ENCODE measurements at regions not wholly inside any gene's neighbourhood (a gene's known extent, or its start where the extent isn't known, plus 50 kb on each side); places are given as distances from the start of the nearest gene placed in this dataset.

DNA sequence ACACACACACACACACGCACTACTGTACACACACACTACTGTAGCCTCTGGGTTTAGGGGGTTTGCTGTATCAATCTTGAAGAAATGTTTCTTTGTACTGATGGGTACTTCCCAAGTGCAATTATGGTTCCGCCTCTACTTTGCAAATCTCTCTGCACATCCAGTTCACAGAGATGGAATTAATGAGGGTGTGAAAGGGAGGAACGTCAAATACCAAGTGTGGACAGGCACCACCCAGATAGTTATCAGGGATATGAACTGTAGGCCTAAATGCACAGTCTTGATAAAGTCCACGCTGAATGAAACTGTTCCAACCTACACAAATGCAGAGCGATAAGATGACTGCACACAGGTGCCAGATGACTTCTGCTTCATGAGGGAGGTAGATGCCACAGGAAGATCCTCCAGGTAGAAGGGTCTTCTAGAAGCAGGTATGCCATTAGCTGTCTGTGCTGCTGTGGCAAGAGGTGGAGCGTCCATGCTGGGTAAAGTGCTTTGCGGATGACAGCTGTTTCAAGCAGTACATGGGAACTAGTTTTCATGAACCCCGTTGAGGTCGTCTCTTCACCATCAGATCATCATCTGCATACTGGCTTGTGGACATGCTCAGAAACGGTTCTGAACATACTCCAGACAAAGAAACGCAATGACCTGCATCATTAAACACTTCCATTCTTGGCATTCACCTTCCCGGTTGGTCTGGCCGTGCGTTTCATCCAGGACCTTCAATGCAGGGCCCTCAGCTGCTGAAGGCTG lies 314.3 kb upstream of the RTL1 start:
- no peak for DNase-seq (ENCODE audit: low read depth)

DNA sequence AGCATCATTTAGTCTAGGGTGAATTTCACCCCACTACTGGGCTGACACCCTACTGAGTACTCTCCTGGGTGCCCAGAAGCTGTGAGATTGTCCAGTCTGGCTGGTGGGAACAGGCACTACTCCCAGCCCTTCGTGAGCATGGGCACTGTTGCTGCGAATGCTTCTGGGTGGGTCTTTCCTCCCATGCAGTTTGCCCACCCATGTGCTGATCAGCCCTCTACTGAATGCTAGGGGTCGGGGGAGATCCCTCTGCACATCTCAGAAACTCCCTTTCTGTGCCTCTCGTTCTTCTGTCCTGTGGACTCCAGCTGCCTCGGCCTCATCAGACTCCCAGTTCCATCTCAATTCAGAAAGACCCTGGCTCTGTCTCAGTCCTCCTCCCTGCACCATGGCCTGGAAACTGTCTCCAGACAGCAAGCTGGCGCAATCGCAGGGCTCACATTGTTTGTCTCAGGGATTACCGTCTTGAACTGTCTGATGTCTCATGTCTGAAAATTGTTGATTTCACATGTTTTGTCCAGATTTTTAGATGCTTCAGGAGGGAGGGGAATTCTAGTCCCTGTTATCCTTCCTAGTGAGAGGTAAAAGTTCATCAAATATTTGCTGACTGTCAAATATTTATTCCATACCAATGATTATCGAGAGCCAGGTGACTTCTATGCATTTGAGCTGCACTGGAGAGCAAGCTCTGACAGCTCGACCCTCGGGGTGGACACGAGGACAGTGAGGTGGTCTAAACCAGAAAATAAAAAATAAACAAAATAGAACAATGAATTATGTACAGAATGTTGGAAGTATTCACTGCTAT lies 316.6 kb upstream of the RTL1 start:
- no peak for DNase-seq (ENCODE audit: low read depth)

DNA sequence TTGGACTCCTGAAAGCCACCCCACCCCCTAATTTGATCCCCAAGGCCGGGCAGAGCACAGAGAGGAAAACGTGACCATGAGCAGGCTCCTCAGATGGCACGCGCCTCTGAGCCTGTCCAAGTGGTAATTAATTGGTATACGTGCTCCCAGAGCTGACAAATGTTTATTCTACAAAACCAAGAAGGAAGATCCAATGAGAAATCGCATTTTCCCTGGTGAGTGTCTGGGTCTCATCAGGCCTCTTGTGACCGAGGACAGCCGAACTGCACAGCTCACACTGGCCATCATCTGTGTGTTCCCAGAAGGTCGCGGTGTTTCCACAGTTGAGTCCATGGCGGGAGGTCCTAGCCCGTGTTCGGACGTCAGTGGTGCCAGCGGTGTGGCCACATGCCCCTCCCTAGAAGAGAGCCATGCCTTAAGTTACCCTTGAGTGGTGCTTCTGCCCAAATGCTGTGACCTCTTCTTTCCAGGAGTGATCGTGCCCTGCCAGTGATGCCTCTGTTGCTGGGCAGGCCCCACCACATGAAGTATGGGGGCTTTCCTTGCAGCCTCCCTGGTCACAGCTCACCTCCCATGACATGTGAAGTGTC lies 317.5 kb upstream of the RTL1 start:
- DNase-seq (ENCODE audit: low read depth), result no peak

GRCh38 chr14:101221549-101222160 lies 318.1 kb upstream of the RTL1 start:
- DNase-seq (ENCODE audit: low read depth), result no peak

DNA sequence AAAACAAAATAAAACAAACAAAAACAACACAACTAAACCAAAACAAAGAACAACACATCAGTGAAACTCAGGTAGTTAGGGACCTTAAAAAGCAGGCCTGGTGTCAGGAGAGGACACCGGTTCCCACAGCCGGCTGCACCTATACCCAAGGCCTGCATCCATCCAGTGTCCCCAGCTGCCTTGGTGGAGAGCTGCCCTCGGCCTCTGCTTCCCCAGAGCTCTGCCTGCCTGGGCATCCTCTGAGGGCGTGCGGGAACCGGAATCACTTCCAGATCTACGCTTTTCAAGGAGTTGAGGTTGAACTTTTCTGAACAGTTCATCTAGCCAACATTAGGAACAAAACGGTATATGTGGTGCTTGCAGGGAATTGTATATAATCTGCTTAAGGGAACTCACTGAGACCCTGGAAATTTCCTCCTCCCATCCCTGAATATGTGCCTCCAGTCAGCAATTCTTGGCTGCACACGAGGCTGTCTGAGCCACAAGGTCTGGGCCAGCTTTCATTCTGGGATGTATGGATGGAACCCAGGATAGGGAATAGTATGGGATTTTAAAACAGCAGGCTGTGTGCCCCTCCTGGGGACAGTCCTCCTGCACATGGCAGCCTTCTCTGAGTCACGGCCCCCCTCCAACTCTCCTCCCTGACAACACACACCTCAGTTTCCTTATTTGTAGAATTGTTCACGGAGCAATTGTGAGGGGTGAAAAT lies 319.0 kb upstream of the RTL1 start:
- DNase-seq (ENCODE audit: low read depth), result no peak

DNA sequence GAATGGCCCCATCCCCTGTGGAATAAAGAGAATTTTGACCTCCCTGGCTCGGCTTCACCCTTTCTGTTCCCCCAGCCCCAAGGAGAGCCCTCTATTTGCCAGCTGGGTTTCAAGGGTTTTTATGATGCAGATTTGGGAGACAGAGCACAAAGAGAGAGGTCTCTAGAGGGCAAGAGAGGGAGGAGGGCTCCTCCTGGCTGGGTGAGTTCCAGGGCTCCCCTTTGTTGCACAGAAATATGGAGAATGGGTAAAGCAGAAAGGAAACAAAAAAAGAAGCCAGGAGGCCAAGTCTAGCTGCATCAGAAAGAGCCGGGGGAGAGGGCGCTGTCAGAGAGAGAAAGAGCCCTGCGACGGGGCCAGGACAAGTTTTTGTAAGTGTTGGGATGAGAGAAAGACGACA lies 319.6 kb upstream of the RTL1 start:
- no peak for DNase-seq (ENCODE audit: low read depth)

DNA sequence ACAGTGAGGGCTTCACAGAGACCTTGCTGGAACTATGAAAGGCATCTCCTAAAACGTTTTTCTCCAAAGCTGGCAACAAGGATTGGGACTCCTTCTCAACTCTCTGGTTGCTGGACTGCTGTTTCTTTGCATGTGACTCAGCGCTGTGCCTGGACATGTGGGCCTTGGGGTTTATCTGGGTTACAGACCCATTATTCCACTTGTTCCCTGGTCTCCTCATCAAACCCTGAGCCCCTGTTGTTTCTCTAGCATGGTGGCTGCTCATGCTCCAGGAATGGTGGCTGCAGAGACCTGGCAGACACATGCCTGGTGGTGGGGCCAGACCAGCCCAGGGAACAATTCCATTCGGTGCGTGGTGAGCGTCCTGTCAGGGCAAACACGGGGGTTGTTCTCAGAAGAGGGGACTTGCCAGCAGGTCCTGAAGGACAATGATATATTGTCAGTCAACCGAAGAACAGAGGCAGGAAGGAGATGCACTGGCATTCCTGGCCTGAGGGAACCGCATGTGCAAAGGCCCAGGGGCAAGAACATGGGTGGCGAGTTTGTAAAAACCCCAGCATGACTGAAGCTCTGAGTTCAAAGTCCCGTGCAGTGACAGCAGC lies 320.1 kb upstream of the RTL1 start:
- no peak for DNase-seq (ENCODE audit: low read depth)

DNA sequence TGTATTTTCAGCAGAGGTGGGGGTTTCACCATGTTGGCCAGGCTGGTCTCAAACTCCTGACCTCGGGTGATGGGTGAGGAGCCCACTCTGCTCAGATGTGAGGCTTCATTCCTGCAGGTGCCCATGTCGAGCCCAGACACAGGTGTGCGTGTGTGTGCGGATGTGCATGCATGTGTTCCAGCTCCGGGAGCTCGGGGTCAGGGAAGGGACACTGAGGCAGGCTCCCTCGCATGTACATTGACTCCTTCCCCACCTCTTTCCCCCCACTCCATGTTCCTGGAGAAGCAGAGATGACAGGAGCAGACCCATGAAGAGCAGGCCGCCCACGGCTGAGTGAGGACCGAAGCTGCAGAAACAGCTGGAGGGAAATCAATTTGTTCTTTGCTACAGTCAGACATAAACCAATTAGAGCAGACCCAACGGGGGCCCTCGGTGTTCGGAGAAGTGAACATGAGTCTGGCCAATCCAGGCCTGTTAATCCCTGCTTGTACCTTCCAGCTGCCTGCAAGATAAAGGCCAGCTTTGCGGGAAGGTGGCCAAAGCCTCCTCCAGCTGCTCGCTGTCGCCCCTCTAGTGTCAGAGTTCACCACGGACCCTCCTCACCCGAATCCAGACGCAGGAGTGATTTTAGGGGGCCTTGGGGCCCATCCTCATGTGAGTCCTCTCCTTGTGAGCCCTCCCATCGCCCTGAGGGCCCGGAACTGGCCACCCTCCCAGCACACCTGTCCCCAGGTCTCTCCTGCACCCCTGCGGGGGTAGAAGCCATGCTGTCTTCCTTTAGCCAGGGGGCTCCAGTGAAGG lies 321.0 kb upstream of the RTL1 start:
- no peak for DNase-seq (ENCODE audit: low read depth)

DNA sequence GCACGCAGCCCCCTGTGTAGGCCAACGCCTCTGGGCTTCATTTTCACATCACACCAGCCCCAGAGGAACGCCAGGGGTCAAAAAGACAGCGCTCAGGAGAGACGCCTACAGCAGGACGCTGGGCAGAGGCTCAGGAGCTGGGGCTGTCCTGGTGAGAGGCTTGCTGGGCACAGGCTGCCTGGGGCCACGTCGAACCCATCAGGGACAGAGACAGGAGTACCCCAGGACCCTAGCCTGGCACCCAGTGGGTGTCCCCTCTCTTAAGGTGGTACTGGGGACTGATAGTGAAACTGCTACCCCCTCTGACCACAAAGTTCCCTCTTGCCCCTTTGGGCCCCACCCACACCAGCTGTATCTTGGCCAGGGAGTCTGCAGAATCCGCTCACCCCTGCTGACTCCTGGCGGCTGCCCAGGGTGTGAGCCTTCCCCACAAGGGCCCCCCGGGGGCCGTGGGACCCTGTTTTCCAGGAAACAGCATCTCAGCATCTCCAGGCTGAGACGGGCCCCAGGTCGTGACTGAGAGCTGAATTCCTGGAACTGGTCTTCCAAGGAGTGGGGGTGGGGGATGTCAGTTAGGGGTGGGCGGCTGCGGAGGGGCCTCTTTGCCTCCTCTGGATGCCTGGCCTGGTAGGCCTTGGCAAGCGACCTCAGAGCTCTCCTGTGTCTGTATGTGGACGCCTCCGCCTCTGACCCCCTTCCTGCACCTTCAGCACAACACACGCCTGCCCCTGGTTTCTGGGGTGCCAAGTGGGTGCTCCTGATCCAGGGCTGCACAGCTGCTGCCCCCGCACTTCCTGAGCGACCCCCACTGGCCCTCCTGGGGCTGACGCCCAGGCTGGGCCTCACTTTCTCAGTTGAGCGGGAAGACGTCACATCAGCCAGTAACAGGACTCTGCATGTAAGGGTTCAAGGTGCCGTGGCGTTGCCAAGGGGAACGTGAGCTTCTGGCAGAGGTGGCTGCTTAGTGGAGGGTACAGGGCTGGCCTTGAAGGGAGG lies 321.9 kb upstream of the RTL1 start:
- no peak for DNase-seq (ENCODE audit: low read depth)

DNA sequence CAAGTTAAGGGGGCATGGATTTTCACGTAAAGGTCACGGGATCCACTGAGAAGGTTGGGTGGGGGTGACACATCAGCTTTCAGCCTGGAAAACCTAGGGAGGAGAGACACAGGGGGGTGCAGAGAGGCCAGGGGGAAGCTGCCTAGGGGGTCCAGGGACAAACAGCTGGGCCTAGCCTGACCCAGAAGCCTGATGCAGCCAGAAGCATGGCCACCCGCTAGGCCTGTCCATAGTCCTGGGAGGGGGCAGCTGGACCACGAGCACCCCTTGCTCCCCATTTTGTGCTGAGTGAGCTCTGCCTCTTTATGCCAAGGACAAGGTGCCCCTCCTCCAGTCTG lies 322.7 kb upstream of the RTL1 start:
- no peak for DNase-seq (ENCODE audit: low read depth)

DNA sequence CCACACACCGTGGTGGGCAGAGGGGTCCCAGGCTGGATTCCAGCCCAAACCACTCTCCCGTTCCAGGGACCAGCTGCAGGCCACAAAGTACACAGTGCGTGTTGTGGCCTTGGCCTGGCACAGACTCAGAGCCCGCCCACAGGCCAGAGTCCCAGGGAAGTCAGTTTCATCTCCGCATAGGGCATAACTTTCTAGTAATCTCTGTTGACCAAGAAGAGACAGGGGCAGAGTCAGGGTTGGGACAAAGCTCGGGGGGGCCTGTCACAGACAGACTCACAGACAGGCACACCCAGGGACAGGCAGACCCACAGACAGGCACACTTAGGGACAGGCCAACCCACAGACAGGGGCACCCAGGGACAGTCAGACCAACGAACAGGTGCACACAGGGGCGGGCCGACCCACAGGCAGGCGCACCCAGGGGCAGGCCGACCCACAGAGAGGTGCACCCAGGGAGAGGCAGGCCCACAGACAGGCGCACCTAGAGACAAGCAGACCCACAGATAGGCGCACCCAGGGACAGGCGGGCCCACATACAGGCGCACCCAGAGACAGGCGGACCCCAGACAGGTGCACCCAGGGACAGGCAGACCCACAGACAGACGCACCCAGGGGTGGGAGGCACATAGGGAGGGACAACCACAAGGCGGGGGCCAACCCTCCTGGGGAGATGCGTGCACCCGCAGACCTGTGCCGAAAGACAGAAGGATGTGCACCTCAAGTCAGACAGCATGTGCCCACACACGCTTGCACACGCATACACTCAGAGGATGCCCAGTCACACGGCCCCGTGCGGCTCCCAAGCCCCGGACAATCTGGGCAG lies 323.3 kb upstream of the RTL1 start:
- DNase-seq (ENCODE audit: low read depth), result no peak

- no peak for DNase-seq (ENCODE audit: low read depth)
Measured at GRCh38 chr14:101227611-101228594, 324.4 kb upstream of the RTL1 start.

DNA sequence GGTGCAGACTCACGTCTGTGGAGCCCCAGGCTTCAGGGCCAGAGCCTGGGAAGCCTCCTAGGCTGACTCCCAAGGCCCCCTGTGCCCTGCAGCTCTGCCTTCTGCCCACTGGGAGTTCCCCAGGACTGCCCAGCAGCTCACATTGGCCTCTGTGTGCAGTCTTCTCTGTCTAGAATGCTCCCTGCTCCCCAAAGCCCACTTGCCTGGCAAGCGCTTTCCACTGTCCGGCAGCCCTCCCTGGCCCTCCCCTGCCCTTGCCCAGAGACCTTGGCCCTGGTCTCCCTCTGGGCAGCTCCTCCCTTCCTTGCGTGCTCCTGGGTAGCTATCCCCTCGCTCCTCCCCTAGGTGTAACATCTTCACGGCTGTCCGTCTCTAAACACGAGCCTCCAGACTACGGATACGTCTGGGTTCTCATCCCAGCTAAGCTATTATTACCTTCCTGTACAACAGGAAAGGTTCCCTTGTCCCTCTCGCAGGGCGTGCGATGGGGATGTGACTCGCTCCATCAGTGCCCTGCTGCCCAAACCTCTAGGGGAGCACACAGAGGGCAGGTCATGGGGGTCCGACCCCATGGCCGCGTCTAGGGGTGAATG lies 325.5 kb upstream of the RTL1 start:
- no peak for DNase-seq (ENCODE audit: low read depth)

DNA sequence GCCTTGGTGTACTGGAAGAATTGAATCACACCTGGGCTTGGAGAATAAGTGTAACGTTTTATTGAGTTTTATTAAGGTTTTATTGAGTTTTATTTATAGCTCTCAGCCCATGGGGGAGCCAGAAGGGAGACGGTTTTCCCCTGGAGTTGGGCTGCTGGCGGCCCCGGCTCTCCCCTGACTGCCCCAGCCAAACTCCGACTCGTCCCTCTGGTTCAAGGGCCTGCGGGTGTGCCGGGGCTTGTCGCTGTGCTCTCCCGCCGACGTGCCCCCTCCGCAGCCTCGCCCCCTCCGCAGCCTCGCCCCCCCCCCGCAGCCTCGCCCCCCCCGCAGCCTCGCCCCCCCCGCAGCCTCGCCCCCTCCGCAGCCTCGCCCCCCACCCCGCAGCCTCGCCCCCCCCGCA lies 326.1 kb upstream of the RTL1 start:
- no peak for DNase-seq (ENCODE audit: low read depth)

DNA sequence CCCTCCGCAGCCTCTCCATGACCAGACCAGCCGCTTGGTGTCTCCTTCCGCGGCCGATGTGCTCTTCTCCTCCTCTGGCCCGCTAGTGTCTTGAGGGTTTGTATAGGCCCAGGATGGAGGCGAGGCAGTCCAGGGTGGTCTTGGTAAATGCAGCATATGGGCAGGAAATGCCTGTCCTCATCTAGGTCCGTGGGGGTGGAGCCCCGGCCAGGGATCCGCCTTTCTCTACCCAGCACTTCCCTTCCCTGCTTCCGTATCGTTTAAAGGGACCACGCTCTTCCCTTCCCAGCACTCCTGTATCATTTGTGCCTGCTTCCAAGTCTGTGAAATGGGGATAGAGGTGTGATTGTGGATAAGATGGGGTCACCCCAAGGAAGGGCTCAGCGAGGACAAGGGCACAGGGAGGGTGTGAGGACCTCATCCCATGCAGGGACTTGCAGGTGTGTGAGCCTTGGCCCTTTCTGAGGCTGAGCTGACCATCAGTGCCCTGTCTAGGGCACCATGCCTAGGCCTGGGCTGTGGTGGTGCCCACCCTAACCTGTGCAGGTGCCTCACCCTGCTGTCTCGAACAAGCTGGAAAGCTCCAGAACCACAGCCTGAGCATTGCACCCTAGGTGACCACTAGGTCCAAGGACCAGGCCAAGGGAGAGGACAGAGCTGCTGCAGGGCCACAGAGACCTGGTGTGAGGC lies 326.8 kb upstream of the RTL1 start:
- DNase-seq (ENCODE audit: low read depth), result no peak

- no peak for DNase-seq (ENCODE audit: low read depth)
Measured at GRCh38 chr14:101230851-101231550, 327.5 kb upstream of the RTL1 start.

Data from stimulated activated CD8-positive, alpha-beta memory T cell treated with anti-CD3 and anti-CD28 coated beads, Interleukin-4, amount 100 ng/mL, for 24 hours (primary cell).